GM19240 (cell line): ENCODE measurements at regions not wholly inside any gene's neighbourhood (a gene's known extent, or its start where the extent isn't known, plus 50 kb on each side); places are given as distances from the start of the nearest gene placed in this dataset.

Experiments
- DNase-seq: peaks from one replicate; pipeline ENCODE4 v3.0.0; 2011; ENCODE audit warnings: low spot score; ENCODE audit not compliant: insufficient read length

DNA sequence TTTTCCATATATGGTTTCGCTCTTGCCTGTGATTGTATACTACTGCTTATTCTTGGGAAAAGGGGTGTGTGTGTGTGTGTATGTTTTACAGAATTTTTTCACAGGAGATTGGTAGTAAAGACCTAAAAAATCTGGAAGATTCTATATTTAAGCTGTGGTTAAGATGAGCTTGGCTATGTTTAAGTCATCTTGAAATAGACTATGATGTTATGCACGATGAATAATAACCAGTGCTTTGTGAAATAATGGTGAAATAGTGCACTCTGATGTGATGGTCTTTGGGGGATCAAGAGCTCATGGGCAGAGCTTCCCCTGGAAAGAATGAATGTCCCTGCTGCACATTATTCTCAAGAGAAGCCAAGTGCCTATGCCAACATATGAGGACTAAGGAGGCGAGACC lies 301.0 kb downstream of the ACTL7B start:
- DNase-seq: no peak

DNA sequence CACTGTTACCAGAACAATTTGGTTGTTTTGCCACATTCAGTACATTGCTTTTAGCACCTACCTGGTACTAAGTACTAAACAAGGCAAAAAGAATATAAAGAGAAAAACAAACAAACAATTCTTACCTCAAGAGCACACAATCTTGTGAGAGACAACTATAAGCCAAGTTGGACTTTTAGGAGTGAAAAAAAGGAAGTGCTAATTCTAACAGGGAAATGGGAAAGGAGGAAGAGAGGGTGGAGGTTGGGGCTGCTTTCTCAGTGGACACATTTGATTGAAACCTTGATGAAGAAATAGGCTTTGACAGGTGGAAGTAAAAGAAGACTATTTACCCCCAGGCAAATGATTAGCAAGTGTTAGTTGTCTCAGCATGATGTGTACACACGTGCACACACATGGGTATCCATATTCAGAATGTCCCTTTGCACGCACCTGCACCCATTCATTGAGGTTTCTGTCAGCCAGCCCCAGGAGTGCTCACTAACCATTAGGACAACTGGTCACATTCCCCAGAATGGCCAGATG lies 302.6 kb downstream of the ACTL7B start:
- DNase-seq: no peak

DNA sequence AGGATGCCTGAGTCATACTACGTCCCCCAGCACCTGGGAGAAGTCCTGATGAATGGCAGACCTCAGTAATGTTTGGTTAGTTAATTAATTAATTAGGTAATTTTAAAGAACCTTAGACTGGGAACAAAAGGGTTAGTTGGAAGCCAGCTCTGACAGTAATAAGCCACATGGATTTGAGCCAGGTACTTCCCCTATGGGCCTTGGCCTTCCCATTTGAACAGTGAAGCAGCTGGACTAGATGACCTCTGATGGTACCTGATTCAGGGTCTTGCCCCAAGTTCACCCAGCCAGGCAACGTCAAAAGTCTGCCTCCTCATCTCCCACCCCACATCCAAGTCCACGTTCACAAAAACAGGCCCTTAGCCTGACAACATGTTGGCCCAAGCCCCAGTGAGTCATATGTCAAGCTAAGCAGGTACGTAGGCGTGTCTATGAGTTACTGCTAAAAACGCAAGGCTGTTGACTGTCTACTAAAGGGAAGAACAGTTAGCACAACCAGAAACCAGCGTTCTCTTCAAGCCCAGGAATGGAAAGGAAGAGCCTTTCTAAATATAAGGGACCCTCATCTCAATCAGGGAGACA lies 303.2 kb downstream of the ACTL7B start:
- no peak for DNase-seq

DNA sequence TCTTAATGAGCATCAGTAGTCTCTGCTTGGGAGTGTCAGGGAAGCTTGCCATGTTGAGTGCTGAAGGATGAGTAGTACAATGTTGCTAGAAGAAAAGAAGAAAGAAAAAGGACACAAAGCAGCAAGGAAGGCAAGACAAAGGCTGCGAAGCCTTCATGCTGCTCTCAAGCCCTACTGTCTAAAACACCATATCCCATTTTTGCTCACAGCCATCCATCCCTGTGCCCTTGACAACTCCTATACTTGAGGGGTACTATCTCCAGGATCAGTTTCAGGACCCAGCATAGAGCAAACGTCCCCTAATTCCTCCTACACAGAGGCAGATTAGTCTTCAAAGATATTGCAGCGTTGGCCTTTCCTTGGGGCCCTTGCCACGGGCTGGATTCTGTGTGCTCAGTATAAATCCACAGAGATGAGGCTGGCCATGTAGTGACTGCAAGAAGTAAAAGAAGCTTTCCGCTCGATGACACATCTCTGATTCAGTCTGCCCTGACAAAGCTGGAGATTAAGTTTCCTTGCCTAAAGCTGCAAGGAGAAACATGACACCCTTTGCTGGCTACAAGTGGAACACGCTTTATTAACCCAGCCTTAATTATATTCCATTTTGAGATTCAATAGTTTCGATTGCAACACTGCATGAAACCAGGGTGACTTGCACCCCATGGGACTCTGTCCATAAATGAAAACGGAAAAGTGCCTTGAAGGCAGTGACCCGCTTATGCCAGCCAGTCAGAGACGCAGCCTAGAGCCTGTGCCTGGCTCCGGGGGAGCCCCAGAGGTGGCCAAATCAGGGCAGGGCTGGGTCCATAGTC lies 304.6 kb downstream of the ACTL7B start:
- DNase-seq: no peak

DNA sequence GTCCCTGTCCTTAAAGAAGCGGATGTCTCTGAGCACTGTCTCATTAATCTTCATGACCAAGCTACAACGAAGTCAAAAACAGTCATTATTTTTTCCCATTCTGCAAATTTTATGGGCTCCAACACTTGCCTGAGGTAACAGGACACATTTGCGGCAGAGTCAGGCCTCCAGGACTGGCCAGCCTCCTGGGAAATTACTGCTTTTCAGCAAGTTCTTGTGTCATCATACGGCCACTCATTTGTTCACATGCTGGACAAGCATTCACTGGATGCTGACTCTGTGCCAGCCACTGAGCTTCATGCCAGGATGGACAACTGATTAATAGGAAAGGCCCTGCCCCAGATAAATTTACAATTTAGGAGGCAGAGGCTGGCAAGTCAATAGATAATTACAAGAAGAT lies 305.7 kb downstream of the ACTL7B start:
- no peak for DNase-seq

DNA sequence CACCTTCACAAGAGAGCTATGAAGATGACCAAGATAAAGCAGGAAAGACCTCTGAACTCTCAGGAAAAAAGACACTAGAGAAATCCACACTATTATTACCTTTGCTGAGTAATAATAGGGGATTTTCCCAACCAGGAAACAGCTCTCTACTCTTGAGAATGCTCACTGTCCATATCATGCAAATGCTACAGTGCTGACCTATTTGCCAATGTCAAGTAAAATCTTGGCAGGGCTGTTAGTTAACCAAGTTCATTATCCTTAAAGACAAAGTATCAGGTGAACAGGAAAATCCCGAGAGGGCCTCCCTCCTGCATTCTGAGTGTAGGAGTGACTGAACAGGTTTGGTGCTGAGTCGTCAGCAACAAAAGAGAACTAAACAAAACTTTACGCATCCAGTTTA lies 306.6 kb downstream of the ACTL7B start:
- DNase-seq: no peak

DNA sequence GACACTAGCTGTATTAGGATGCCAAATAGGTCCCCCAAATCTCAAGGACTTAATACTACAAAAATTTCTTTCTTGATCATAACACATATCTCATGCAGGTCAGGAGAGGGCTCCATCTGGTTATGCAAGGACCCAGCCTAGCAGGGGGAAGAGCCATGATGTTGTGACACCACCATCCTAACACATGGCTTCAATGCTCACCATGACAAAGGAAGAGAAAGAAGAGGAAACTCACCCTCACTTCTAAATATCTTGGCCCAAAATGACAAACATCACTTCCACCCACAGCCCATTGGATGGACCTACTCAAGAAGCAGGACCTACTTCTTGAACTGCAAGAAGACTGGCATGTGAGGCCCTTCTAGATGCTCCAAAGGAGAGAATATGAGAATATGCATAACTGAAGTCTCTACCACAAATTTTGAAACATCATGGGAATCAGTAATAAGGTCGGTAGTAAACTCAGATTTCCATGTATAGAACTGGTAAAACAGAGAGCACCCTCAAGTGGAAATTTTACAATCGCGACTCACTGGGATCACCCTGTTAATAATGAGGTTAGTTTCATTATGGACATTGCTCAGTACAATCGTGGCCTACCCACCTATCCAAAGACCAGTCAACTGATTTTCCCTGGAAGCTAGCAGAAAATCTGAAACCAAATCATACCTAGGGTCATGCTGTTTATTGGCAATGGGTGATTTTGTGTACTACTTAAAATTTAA lies 308.2 kb downstream of the ACTL7B start:
- no peak for DNase-seq

DNA sequence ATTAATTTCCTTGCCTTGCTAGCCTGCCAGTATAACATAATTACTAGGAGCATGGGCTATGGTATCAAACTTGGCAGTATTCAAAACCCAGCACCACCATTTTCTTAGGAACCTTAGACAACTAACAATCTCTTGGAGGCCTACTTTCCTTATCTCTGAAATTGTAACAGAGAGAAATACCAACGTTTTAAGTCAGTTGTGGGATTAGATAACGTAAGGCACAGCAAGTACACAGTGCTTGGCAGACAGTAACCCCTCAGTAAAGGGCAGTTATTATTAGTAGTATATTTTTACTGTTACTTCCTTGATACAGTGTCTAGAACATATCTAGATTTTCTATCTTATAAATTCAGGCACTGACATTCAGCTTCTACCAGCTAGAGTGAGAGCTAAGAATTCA lies 309.6 kb downstream of the ACTL7B start:
- DNase-seq: no peak

DNA sequence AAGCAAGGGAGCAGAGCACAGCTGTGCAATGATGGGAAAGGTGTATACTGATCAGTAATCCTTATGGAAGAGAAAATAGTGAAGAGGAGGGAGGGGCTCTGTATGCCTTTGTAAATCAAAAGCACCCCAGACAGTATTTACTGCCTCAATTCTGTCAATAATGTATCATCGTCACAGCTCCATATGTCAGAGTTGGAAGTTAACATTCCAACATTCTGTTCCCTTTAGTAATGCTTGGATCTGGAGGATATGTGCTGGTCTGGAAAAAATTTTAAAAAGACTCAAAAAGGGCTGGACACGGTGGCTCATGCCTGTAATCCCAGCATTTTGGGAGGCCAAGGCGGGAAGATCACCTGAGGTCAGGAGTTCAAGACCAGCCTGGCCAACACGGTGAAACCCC lies 310.4 kb downstream of the ACTL7B start:
- DNase-seq: no peak

DNA sequence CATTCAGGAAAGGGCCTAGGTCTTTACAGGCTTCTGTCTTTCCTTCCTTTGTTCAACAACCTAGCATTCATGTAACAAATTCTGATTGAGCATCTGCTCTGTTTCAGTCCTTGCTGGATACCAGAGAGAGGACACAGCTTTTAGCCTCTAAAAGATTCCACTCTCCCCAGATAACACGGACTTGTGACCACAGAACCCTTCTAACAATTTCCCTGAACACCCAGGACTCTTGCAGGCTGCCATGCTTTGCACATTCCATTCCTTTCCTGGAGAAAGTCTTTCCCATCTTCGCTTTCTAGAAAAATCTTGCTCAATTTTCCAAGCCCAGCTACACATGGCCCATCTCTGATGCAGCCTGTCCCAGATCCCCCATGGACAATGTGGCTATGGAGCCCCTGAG lies 310.9 kb downstream of the ACTL7B start:
- DNase-seq: no peak

DNA sequence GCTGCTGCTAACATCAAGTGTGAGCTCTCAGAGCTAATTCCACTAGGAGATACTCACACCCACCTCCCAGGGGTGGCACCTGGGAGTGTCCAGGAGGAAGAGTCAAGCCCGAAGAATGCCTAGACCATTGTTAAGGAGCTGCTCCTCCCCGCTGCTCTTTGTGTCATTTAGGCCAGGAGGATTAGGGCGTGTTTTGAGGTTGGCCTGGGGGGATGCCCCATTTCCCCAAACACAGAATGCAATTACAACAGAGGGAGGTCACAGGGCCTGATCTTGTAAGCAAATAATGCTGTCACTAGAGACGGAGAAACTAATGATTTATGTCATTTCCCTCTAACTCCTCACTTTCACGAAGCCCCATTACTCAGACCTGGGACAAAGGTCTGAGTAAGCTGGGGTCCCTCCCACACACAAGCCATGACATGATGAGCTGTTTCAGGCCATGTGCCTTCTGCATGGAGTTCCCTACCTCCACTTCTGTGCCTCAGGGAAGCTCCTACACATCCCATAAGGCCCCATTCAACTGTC lies 312.5 kb downstream of the ACTL7B start:
- DNase-seq: no peak

DNA sequence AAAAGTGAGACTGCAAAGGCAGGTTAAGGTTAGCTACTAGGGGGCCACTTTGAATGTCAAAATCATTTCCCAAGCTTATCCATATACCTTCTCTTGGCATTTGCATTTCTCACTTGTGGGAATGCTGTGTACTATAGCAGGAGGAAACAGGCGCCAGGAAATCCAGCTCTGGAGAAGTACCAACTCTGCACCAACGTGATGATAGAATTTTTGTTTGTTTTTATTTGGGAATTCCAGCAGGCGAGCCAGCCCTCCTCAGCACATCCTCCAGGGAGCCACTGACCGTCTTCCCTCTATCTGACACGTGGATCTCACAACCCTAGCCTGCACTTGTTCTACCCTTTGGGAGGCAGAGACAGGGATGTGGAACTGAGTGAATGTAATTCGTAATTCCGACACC lies 318.0 kb downstream of the ACTL7B start:
- no peak for DNase-seq

DNA sequence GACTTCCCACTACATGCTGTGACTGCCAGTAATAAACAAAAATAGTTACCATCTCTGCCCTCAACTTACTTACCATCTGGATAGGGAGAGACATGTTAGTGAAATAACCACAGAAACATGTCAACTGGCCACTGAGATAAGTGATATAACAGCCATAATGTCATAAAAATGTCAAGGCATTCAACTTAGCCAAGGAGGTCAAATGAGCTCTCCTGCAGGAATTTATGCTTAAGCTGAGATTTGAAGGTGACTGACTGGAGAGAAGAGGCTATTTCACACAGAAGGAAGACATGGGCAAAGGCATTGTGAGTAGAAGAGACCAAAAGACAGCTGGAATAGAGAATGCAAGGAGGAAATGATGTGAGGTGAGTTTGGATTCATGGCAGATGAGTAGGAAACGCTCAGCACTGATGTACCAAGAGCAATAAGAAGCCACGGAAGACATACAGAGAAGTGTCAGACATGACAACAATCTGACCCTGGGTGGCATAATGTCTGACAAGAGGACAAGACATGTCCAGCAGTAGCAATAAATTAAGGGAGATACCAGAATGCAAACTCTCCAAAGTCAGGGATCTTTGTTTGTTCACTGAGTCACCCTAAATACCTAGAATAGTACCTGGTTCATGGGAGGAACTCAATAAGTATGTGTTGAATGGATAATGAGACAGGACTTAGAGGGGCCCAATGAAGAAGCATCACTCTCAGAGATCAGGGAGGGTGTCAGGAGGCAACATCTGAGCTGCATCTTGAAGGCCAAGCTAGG lies 318.8 kb downstream of the ACTL7B start:
- DNase-seq: no peak

DNA sequence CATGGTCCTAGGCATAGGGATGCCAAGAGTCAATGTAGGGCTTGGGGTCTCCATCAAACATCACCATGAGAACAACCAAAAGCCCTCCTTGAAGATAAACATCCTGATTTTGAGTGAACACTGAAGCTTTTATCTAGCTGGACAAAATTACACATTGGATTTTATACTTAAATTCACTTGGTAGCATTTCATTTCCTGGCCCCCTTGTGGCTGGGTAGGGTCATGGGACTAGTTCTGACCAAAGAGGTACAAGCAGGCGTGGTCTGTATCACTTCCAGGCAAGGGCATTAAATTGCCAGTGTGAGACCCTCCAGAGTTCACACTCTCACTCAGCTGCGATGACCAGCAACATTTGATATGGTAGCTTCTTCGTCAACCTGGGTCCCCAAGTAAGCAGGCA lies 320.3 kb downstream of the ACTL7B start:
- peak; percentile 16 for DNase-seq

DNA sequence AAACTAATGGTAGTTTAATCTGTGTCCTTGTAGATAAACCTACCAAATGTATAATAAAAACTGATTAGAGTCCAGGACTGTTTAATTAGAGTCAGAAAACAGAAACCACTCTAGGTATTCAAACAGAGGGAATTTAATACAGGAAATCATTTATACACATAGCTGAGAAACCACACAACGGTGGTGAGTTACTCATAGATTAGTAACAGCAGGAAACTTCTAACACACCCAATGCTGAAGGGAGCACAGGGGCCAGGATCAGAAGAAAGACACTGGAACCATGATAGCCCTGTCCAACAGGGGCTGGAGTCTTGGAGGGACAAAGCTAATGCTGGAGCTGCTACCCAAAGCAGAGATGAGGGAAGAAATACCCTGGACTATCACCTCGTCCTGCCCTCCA lies 321.0 kb downstream of the ACTL7B start:
- DNase-seq: no peak

DNA sequence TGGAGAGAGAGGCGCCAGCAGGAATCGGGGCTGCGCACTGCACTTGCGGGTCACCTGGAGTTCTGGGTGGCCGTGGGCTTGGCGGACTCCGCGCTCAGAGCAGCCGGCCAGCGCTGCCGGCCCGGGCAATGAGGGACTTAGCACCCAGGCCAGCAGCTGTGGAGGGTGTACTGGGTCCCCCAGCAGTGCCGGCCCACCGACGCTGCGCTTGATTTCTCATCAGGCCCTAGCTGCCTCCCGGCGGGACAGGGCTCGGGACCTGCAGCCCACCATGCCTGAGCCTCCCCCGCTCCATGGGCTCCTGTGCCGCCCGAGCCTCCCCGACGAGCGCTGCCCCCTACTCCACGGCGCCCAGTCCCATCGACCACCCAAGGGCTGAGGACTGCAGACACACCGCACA lies 325.6 kb downstream of the ACTL7B start:
- DNase-seq: no peak

DNA sequence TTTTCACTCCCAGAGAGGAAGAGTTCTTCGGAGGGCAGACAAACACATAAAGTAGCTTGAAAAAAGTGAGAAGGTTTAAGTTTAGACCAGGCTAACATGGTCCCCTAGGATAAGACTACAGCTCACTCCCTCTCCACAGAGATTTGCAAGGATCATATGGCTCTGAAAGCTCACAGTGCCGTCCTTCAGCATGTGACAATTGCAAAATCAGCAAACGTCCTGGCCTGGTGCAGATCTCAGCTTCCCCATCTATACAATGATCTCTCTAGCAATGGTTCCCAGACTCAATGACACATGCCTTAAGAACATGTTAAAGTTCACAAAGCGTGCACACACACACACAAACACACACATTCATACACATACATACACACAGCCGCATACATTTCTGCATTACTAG lies 327.6 kb downstream of the ACTL7B start:
- DNase-seq: no peak

DNA sequence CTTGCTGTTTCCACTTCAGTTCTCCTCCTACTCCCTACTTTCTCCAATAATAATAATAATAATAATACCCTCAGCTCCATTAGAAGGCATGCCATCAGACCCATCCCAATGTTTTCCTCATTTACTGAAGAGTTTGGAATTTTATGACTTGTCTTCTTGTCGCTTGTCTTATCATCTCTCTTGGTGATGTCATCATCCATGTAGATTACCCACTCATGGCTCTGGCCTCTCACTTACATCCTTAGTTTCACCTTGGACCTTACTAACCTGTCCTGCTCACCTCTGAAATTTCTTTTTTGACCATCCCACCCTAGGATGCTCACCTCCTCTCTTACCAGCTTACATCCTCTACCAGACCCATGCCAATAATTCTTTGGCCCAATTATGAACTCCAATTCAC lies 329.3 kb downstream of the ACTL7B start:
- no peak for DNase-seq

DNA sequence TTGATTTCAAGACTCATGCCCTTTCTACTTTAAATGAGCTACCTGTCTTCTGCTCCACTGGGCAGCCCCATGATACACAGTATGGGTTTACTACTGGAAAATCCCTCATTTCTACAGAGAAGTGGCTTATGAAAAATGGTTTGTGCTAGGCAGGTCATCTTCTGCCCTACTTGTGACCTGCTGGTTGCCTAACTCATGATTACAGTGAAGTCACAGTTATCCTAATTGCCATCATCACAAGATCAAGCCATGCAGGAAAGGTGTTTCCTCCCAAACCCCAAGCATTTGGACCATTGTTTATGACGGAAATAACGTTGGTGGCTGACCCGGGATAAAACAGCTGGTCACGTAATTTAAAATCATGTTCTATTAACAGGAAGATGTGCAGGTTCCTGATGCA lies 330.6 kb downstream of the ACTL7B start:
- DNase-seq: no peak

DNA sequence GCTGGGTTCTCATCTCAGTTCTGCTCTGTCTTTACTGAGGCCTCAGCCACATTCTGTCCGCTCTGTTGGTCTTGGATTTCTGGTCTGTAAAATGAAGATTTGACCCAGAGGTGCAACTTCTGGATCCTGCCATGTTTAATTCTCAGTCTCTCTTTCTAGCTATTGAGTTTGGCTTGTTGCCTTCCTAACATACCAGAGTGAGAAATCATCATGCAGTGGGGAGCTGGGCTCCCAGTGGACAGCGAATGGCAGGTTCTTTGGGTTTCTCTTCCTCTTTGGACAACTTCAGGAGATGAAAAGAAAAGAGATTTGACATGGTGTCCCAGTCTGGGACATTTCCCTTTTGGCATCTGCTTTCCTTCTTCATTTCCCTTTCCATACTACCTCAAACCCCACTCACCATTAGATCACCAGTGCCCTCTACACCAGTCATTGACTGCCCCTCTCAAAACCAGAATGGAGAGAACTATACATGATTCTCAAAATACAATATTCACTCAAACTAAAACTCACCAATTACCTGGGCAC lies 334.7 kb downstream of the ACTL7B start:
- no peak for DNase-seq

DNA sequence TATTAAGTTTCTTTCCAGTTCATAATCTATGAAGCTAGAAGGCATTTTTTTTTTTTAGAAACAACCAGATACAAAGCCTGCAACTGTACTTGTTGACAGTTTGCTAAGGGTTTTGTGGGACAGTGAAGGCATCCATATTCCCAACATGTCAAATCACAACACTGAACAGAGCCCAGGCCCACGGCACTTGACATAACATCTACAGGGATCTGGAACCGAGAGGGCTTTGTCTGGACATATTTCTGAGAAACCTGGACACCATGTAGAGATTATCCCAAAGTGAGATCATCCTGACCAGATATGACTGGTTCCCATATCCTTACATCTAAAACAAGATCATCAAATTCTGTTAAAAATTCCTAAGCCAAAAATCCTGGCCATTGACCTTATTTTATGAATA lies 336.3 kb downstream of the ACTL7B start:
- no peak for DNase-seq
